Non-pigmented ciliary epithelial cell (primary cell): ENCODE measurements at regions not wholly inside any gene's neighbourhood (a gene's known extent, or its start where the extent isn't known, plus 50 kb on each side); places are given as distances from the start of the nearest gene placed in this dataset.
"Not testable (repeated sequence)": the region's sequence is repeated elsewhere in the genome, so short reads cannot be mapped to it uniquely, and the experiment has no call there.

Experiments
- DNase-seq: peaks from one replicate; pipeline ENCODE4 v3.0.0-alpha.2; 2010; ENCODE audit warnings: low read depth

- DNase-seq, result no peak
Measured at GRCh38 chr6:154598399-154598798, 87.9 kb upstream of the CNKSR3 start.

GRCh38 chr6:154602296-154602695 is 91.8 kb upstream of the CNKSR3 start:
- DNase-seq, result no peak

GRCh38 chr6:154602708-154603107 is 92.2 kb upstream of the CNKSR3 start:
- no peak for DNase-seq

- DNase-seq, result no peak
Measured at GRCh38 chr6:154604119-154604518, 93.6 kb upstream of the CNKSR3 start.

GRCh38 chr6:154605178-154605881 is 94.8 kb upstream of the CNKSR3 start:
- DNase-seq, result no peak

GRCh38 chr6:154605882-154606370 is 95.4 kb upstream of the CNKSR3 start:
- DNase-seq, result no peak

- DNase-seq, result no peak
Measured at GRCh38 chr6:154606457-154606856, 96.0 kb upstream of the CNKSR3 start.

- no peak for DNase-seq
Measured at GRCh38 chr6:154606860-154607259, 96.4 kb upstream of the CNKSR3 start.

GRCh38 chr6:154611241-154611640 is 100.8 kb upstream of the CNKSR3 start:
- DNase-seq, result no peak

GRCh38 chr6:154611847-154612246 is 101.4 kb upstream of the CNKSR3 start:
- no peak for DNase-seq

- peak; percentile 88 for DNase-seq
Measured at GRCh38 chr6:154613137-154613676, 102.7 kb upstream of the CNKSR3 start.

- DNase-seq, result peak; percentile 40
Measured at GRCh38 chr6:154614101-154614500, 103.6 kb upstream of the CNKSR3 start.

GRCh38 chr6:154614641-154615040 is 104.2 kb upstream of the CNKSR3 start:
- no peak for DNase-seq

GRCh38 chr6:154615483-154616025 is 105.1 kb upstream of the CNKSR3 start:
- DNase-seq, result peak; percentile 53

GRCh38 chr6:154617175-154617574 is 106.7 kb upstream of the CNKSR3 start:
- DNase-seq, result no peak

- no peak for DNase-seq
Measured at GRCh38 chr6:154619146-154619545, 108.7 kb upstream of the CNKSR3 start.

GRCh38 chr6:154621686-154622085 is 111.2 kb upstream of the CNKSR3 start:
- no peak for DNase-seq

GRCh38 chr6:154622618-154623336 is 110.4 kb upstream of the SCAF8 start:
- DNase-seq, result no peak

- no peak for DNase-seq
Measured at GRCh38 chr6:154623391-154623790, 109.8 kb upstream of the SCAF8 start.

- DNase-seq, result no peak
Measured at GRCh38 chr6:154624038-154624599, 109.1 kb upstream of the SCAF8 start.

GRCh38 chr6:154624727-154625126 is 108.5 kb upstream of the SCAF8 start:
- DNase-seq, result not testable (repeated sequence)

- DNase-seq, result no peak
Measured at GRCh38 chr6:154625721-154626120, 107.5 kb upstream of the SCAF8 start.

- no peak for DNase-seq
Measured at GRCh38 chr6:154629127-154629526, 104.1 kb upstream of the SCAF8 start.
